Osteocyte (in vitro differentiated cells): ENCODE measurements at regions not wholly inside any gene's neighbourhood (a gene's known extent, or its start where the extent isn't known, plus 50 kb on each side); places are given as distances from the start of the nearest gene placed in this dataset.

Source experiments
- DNase-seq: peaks from one replicate; pipeline ENCODE4 v3.0.0; 2021; ENCODE audit warnings: mixed read lengths; ENCODE audit not compliant: unreplicated experiment; ENCODE audit errors: extremely low spot score
- H3K27ac Mint-ChIP-seq: one replicate; pipeline ENCODE4 v1.8.0; 2021; ENCODE audit warnings: mild to moderate bottlenecking, mixed read lengths; ENCODE audit not compliant: unreplicated experiment
- H3K27me3 Mint-ChIP-seq: one replicate; pipeline ENCODE4 v1.8.0; 2021; ENCODE audit warnings: mixed read lengths; ENCODE audit not compliant: unreplicated experiment
- H3K36me3 Mint-ChIP-seq: one replicate; pipeline ENCODE4 v1.8.0; 2021; ENCODE audit warnings: mixed read lengths; ENCODE audit not compliant: unreplicated experiment
- H3K4me1 Mint-ChIP-seq: one replicate; pipeline ENCODE4 v1.8.0; 2021; ENCODE audit warnings: mixed read lengths; ENCODE audit not compliant: unreplicated experiment
- H3K4me3 Mint-ChIP-seq: one replicate; pipeline ENCODE4 v1.8.0; 2021; ENCODE audit warnings: mild to moderate bottlenecking, moderate library complexity, mixed read lengths; ENCODE audit not compliant: unreplicated experiment
- H3K9me3 Mint-ChIP-seq: one replicate; pipeline ENCODE4 v1.8.0; 2021; ENCODE audit warnings: mixed read lengths; ENCODE audit not compliant: unreplicated experiment
- TF ChIP-seq, protein P1 (sequence below): fragments of 200-600 bp; sonication (generic); IDR thresholded peaks from 2 replicates; pipeline ENCODE4 v1.5.0; 2021; ENCODE audit warnings: antibody characterized with exemption, mild to moderate bottlenecking, moderate library complexity

DNA sequence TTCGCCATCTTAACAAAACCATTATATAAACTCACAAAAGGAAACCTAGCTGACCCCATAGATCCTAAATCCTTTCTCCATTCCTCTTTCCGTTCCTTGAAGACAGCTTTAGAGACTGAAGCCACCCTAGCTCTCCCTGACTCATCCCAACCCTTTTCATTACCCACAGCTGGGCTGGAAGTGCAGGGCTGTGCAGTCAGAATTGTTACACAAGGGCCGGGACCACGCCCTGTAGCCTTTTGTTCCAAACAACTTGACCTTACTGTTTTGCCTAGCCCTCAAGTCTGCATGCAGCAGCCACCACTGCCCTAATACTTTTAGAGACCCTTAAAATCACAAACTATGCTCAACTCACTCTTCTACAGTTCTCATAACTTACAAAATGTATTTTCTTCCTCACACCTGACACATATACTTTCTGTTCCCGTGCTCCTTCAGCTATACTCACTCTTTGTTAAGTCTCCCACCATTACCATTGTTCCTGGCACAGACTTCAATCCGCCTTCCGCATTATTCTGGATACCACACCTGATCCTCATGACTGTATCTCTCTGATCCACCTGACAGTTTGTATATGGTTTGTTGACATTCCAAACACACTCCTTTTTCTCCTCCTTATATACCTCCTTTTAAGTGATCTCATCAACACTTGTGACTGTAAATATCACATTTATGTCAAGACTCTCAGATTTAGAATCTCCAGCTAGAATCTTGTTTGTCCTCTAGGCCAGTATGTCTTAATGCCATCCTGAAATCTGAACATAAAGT, 208.7 kb downstream of the KITLG start:
- TF ChIP-seq, protein P1, sequence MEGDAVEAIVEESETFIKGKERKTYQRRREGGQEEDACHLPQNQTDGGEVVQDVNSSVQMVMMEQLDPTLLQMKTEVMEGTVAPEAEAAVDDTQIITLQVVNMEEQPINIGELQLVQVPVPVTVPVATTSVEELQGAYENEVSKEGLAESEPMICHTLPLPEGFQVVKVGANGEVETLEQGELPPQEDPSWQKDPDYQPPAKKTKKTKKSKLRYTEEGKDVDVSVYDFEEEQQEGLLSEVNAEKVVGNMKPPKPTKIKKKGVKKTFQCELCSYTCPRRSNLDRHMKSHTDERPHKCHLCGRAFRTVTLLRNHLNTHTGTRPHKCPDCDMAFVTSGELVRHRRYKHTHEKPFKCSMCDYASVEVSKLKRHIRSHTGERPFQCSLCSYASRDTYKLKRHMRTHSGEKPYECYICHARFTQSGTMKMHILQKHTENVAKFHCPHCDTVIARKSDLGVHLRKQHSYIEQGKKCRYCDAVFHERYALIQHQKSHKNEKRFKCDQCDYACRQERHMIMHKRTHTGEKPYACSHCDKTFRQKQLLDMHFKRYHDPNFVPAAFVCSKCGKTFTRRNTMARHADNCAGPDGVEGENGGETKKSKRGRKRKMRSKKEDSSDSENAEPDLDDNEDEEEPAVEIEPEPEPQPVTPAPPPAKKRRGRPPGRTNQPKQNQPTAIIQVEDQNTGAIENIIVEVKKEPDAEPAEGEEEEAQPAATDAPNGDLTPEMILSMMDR, result no peak
- no peaks in the 10 kb centered on the region for H3K9me3 Mint-ChIP-seq
- no peak overlapping the region for H3K27ac Mint-ChIP-seq
- no peak for DNase-seq
- no peaks in the 10 kb centered on the region for H3K4me1 Mint-ChIP-seq
- no peaks in the 10 kb centered on the region for H3K36me3 Mint-ChIP-seq
- no peak overlapping the region for H3K4me3 Mint-ChIP-seq
- no peaks in the 10 kb centered on the region for H3K27me3 Mint-ChIP-seq

DNA sequence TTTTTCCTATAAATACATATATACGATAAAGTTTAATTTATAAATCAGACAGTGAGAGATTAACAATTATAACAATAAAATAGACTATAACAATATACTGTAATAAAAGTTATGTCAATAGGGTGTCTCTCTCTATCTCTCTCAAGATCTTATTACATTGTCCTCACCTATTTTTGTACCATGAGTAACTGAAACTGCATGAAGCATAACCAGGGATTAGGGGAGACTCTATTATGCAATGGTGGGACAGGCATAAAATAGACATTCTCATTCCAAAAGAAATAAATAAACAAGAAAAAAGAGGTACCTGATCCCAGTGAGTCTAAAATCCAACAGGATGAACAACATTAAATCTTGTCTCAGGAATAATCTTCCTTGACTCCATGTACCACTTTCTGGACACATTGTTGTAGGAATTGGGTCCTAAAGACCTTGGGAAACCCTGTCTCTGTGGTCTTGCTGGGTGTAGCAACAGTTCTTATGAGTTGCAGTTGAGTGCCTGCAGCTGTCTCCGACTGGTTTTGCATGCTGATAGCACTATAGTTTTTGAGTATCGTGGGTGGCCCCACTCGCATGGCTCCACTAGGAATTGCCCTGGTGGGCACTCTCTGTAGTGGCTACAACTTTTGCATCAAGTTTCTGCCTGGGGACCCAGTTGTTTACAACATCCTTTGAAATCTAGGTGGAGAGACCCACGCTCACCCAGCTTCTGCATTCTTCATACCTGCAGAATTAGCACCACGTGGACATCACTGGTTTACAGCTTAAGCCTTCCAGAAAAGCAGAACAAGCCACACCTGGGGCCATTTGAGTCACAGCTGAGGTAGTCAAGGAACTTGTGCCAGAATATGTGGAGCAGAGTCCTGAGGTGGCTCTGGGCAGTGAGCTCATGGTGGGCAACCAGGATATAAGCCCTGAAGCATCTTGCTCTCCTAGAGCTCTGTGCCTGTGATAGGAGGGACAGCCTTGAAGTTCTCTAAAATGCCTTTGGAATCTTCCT, 204.7 kb downstream of the KITLG start:
- Mint-ChIP-seq H3K27ac (no peak overlapping the region), H3K36me3 (no peaks in the 10 kb centered on the region), H3K4me3 (no peak overlapping the region), H3K27me3 (no peaks in the 10 kb centered on the region), H3K9me3 (no peaks in the 10 kb centered on the region), H3K4me1 (no peaks in the 10 kb centered on the region)
- DNase-seq, result no peak
- TF ChIP-seq, protein P1, result no peak

DNA sequence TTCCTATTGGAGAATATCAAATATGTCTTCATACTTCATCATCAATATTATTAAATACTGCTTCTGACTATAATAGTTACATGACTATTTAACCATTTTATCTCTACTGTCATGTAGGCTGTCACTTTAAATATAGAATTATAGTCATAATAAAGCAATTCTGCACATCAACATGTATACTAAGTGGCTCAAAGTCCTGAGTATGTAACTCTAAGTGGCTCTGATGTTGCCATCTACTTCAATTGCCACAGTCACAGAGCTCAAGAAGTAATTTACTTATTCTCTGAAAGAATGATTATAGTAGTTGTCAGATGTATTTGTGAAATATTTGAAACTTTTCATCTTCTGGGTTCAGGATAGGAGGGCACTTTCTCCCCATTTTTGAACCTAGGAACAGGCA, 202.3 kb downstream of the KITLG start:
- DNase-seq, result no peak
- H3K9me3 Mint-ChIP-seq, result no peaks in the 10 kb centered on the region
- H3K27me3 Mint-ChIP-seq, result no peaks in the 10 kb centered on the region
- TF ChIP-seq, protein P1, result no peak
- no peak overlapping the region for H3K27ac Mint-ChIP-seq
- H3K36me3 Mint-ChIP-seq, result no peaks in the 10 kb centered on the region
- H3K4me3 Mint-ChIP-seq, result no peak overlapping the region
- H3K4me1 Mint-ChIP-seq, result no peaks in the 10 kb centered on the region

DNA sequence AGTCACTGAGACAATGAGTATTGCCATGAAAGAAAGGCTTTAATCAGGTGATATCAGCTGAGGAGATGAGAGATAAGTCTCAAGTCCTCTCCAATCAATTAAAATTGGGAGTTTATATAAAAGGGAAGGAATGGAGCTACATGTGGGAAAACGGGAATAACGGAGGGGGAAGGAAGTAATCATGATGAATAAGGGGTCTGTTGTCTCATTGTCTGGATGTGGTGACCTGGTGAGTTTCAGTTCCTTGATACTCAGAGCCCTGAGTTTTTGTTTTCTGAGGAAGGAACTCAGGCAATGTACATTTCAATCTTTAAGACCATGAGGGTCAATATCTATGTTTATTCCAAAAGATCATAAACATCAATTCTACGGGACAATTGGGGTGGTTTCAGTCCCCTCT, 198.8 kb downstream of the KITLG start:
- Mint-ChIP-seq H3K4me3 (no peak overlapping the region), H3K9me3 (no peaks in the 10 kb centered on the region), H3K36me3 (no peaks in the 10 kb centered on the region), H3K27me3 (no peaks in the 10 kb centered on the region), H3K27ac (no peak overlapping the region), H3K4me1 (no peaks in the 10 kb centered on the region)
- TF ChIP-seq, protein P1, result no peak
- no peak for DNase-seq

GRCh38 chr12:88383405-88383804, 196.9 kb downstream of the KITLG start:
- DNase-seq, result no peak
- TF ChIP-seq, protein P1, result no peak
- no peaks in the 10 kb centered on the region for H3K4me1 Mint-ChIP-seq
- H3K27ac Mint-ChIP-seq, result no peak overlapping the region
- H3K9me3 Mint-ChIP-seq, result no peaks in the 10 kb centered on the region
- H3K36me3 Mint-ChIP-seq, result no peaks in the 10 kb centered on the region
- H3K27me3 Mint-ChIP-seq, result no peaks in the 10 kb centered on the region
- no peak overlapping the region for H3K4me3 Mint-ChIP-seq
